K562 (cell line): ENCODE measurements at regions not wholly inside any gene's neighbourhood (a gene's known extent, or its start where the extent isn't known, plus 50 kb on each side); places are given as distances from the start of the nearest gene placed in this dataset.

Experiments used
- ATAC-seq: fragments of 200-7000 bp; cut with Tn5 transposase; 3 replicates; pipeline ENCODE4 v1.9.1; 2020; ENCODE audit warnings: moderate library complexity
- BruUV-seq: library from RNA; stranded (reverse); fragments of 400-500 nt; replicated peaks from 2 replicates; lab custom pipeline; 2021; lab: Mats Ljungman, UMichigan
- CTCF ChIA-PET: fragments of 300-600 bp; formaldehyde crosslinking; extraction: SDS; loops from one replicate; lab custom pipeline; 2021; ENCODE audit warnings: low intra/inter-chr PET ratio; lab: Yijun Ruan, JAX
- POLR2A ChIA-PET: fragments of 300-600, 350-650 bp; sonication (Branson Sonifier 250); formaldehyde crosslinking; extraction: SDS; loops from one replicate; lab custom pipeline; 2021; ENCODE audit warnings: antibody characterized with exemption, inconsistent platforms; lab: Yijun Ruan, JAX
- DNase-seq, 4 experiments: peaks; one replicate each; pipeline versions ENCODE4 v3.0.0 to v3.0.0-alpha.2; 2011 to 2018; ENCODE audit warnings: low spot score in 3 of 4, mixed read lengths in 3 of 4; ENCODE audit errors: extremely low read depth in 1 of 4
- FAIRE-seq: peaks from 2 replicates; lab custom pipeline; 2011; peaks lifted over from hg19 to GRCh38; lab: Jason Lieb, UNC
- H2AFZ ChIP-seq: 2 replicates; pipeline ENCODE4 v1.6.0; 2011; ENCODE audit warnings: low read depth, low read length, control low read depth, inconsistent platforms
- H3K27ac ChIP-seq: fragments of 200-600 bp; 3 replicates; pipeline ENCODE4 v1.8.0; 2011; ENCODE audit warnings: low read depth, mild to moderate bottlenecking, control low read depth, inconsistent platforms, low read length, moderate library complexity, mixed read lengths; ENCODE audit errors: extremely low read depth
- H3K27me3 ChIP-seq, 2 experiments: fragments of 300-600 bp in 1 of 2; 2 replicates in 1 of 2; 3 replicates in 1 of 2; pipeline versions ENCODE4 v1.6.0 to v1.8.0; 2011; ENCODE audit warnings: inconsistent platforms in 2 of 2, low read length in 2 of 2, mild to moderate bottlenecking in 1 of 2, mixed read lengths in 1 of 2, moderate library complexity in 1 of 2; ENCODE audit not compliant: control insufficient read depth in 2 of 2, insufficient read depth in 2 of 2
- H3K36me3 ChIP-seq: fragments of 300-600 bp; 3 replicates; pipeline ENCODE4 v1.8.0; 2011; ENCODE audit warnings: mild to moderate bottlenecking, low read length, inconsistent platforms; ENCODE audit not compliant: control insufficient read depth, insufficient read depth
- H3K4me1 ChIP-seq, 2 experiments: fragments of 200-600 bp in 1 of 2; replicated peaks in 1 of 2; 2 replicates in 1 of 2; 3 replicates in 1 of 2; pipeline versions ENCODE4 v1.5.1 to v1.8.0; 2011; ENCODE audit warnings: inconsistent platforms in 2 of 2, low read length in 2 of 2, mild to moderate bottlenecking in 1 of 2, mixed read lengths in 1 of 2, moderate library complexity in 1 of 2; ENCODE audit not compliant: control insufficient read depth in 2 of 2, insufficient read depth in 2 of 2
- H3K4me2 ChIP-seq: 2 replicates; pipeline ENCODE4 v1.6.1; 2011; ENCODE audit warnings: low read length, control low read depth, inconsistent platforms, mixed read lengths; ENCODE audit not compliant: insufficient read depth
- H3K4me3 ChIP-seq: fragments of 200-600 bp; sonication (generic), shearing (Covaris generic); 2 replicates; pipeline ENCODE4 v1.5.1; 2016; ENCODE audit warnings: control low read depth, inconsistent platforms
- H3K79me2 ChIP-seq: fragments of 200-600 bp; 3 replicates; pipeline ENCODE4 v1.8.0; 2011; ENCODE audit warnings: low read length, inconsistent platforms; ENCODE audit not compliant: control insufficient read depth, insufficient read depth
- H3K9ac ChIP-seq, 2 experiments: 2 replicates each; pipeline versions ENCODE4 v1.6.0 to v1.6.1; 2011; ENCODE audit warnings: low read depth in 2 of 2, low read length in 2 of 2, control low read depth in 1 of 2, inconsistent platforms in 1 of 2, mild to moderate bottlenecking in 1 of 2, mixed read lengths in 1 of 2; ENCODE audit not compliant: insufficient read depth in 1 of 2
- H3K9me1 ChIP-seq: one replicate; pipeline ENCODE4 v1.6.0; 2011; ENCODE audit warnings: inconsistent platforms, mild to moderate bottlenecking, low read length, moderate library complexity; ENCODE audit not compliant: control insufficient read depth, insufficient read depth
- H3K9me3 ChIP-seq: replicated peaks from 2 replicates; pipeline ENCODE4 v1.5.1; 2011; ENCODE audit warnings: low read depth, low read length, inconsistent platforms; ENCODE audit not compliant: control insufficient read depth, insufficient read depth
- H4K20me1 ChIP-seq: replicated peaks from 2 replicates; pipeline ENCODE4 v1.6.1; 2011; ENCODE audit warnings: low read length, inconsistent platforms, mixed read lengths; ENCODE audit not compliant: control insufficient read depth, insufficient read depth
- KAT2B ChIP-seq: IDR thresholded peaks from one replicate; pipeline ENCODE4 v1.6.1; 2012; ENCODE audit warnings: low read depth, mild to moderate bottlenecking, control low read depth, inconsistent platforms, low read length, moderate library complexity
- OTX1 ChIP-seq: fragments of 450-650 bp; formaldehyde crosslinking; IDR thresholded peaks from 2 replicates; pipeline ENCODE4 v1.4.0; 2022; ENCODE audit warnings: mild to moderate bottlenecking
- POLR2AphosphoS2 ChIP-seq: IDR thresholded peaks from 2 replicates; pipeline ENCODE4 v1.6.1; 2012; ENCODE audit warnings: low read length, improper control_type of control experiment
- ZNF134 ChIP-seq: fragments of 250-450 bp; sonication (Bioruptor Pico); conservative IDR thresholded peaks from 2 replicates; pipeline ENCODE4 v1.4.0; 2020
- ZNF57 ChIP-seq: fragments of 450-650 bp; formaldehyde crosslinking; IDR thresholded peaks from 2 replicates; pipeline ENCODE4 v1.4.0; 2020; ENCODE audit warnings: mild to moderate bottlenecking, moderate library complexity
- WGBS: fragments of 100-300 bp; shearing (Covaris generic); methylation state at CpG from one replicate; pipeline ENCODE4 v1.1.6; 2016; ENCODE audit warnings: low coverage, mixed read lengths; ENCODE audit not compliant: insufficient coverage; ENCODE audit errors: missing lambda C conversion rate; 5-methylcytosine and 5-hydroxymethylcytosine counted together
- in situ Hi-C: fragments of 300-500 bp; cut with MboI; formaldehyde crosslinking; loops from 4 replicates; pipeline ENCODE4 v1.15.0; 2018; ENCODE audit warnings: inconsistent platforms, mixed read lengths
- intact Hi-C: fragments of 100-400 bp; cut with micrococcal nuclease; formaldehyde crosslinking; loops from 2 replicates; pipeline ENCODE4 v1.14.2; 2022
- TF ChIP-seq, protein P1 (sequence below): fragments of 200-800 bp; sonication (Bioruptor generic); IDR thresholded peaks from 2 replicates; pipeline ENCODE4 v1.6.1; 2017; ENCODE audit warnings: missing genetic modification characterization, missing compliant biosample characterization

DNA sequence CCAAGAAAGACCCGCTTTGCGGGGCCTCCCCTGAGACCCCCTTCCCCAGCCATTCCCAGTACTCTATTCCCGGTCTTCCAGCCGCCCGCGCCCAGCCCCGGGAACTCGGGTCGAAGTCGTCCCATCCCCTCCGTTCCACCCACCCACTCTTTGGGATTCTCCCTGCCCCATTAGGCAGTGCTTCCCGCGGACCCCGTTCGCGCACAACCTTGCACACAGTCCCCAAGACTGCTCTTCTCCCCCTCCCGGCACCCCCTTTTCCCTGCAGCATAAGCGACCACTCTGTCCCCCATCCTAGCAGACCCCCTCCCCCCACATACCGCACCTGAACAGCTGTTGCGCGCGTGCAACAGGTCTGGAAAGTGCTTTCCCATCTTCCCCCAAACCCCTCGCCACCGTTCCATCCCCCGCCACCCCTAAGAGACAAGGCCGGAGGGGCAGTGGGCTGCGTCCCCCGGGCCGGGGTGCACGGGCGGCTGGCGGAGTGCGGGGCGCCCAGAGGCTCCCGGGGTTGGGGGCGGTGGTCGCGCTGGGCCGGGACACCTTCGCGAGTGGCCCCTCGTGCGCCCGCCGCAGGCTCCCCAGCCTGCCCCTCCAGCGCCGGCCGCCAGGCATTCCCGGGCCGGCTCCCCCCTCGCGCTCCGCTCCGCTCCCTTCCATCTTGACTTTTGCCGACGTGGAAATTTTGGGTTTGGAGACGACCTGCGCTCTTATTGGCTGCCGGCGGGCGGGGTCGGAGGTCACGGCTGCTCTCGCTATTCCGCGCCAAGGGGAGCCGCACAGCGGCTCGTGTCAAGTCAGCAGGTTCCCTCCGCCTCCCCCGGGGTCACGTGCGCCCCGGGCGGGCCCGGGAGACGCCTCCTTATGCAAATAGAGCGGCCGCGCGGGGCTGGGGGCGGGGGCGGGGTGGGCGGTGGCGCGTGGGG lies 201.2 kb upstream of the NFE2L3 start (continued):
- TF ChIP-seq ZNF57 (CRISPR knock-in tag): no peak
- 0 out of 2 replicates have a peak, but pooled peaks have one; percentile 22 for TF ChIP-seq OTX1 (CRISPR knock-in tag)
- TF ChIP-seq KAT2B: no peak
- TF ChIP-seq ZNF134 (CRISPR knock-in tag): no peak
- no peak for TF ChIP-seq POLR2AphosphoS2

DNA sequence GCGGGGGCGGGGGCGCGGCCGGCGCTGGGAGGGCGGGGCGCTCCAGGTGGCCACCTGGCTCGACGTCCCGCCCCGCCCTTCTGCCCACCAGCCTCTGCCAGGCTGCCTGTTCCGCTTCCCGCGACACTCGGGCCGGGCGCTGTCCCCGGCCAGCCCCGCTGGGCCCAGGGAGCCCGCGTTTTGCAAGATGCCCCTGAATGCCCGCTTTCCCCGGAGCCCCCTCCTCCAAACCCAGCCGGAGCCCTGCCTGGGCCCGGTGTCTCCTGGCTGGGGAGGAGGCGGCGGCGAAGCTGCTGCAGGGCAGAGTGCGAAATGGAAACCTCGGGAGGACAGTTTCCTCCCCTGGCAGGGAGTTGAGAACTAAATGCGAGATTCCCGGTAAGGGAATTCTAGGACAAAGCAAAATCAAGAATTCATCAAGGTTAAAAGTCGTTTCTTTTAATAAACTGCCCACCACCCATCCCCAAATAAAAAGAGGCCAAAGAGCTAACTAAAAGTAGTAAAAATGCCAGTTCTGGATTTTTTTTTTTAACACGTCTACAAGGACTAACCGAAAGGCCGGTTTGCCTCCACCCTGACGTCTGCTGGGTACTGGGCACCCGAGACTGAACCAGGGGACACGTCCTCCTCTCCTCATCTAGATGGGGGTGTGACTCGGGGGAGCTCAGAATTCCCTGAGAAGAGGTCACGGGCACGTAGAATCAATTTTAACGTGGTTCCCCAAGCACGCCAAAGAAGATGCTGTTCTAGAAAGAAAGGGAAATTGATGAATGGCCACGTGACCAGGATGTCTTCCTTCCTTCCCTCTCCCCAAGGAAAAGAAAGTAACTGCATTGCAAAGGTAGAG lies 200.4 kb upstream of the NFE2L3 start:
- WGBS: 38% methylated on average over 30 of the region's 46 CpGs
- Histone ChIP-seq H3K4me1 (peaks cover 13 to 20% of the 10 kb centered on the region in 2 experiments), H3K27ac (no peak overlapping the region), H3K9ac (peak overlapping the region in 1 of 2 experiments; percentile 78; a peak in 3 of 4 replicates), H3K79me2 (peaks cover 23% of the 10 kb centered on the region), H2AFZ (peak overlapping the region; percentile 85), H4K20me1 (no peaks in the 10 kb centered on the region), H3K9me1 (no peaks in the 10 kb centered on the region), H3K27me3 (peaks cover 3 to 4% of the 10 kb centered on the region in 2 experiments; a peak in 2 of 5 replicates), H3K4me2 (peak overlapping the region; percentile 59), H3K4me3 (peak overlapping the region; percentile 40), H3K36me3 (peaks cover 8% of the 10 kb centered on the region; the same call in 1 of the 3 replicates), H3K9me3 (no peaks in the 10 kb centered on the region)
- ChIA-PET CTCF (interaction anchor here (0.6 to 0.7 kb wide), 2 partner anchors 550 to 851 kb away, joined by 3 to 6 read pairs; no protein-coding TSS in a partner anchor), POLR2A (no interaction called here)
- in situ Hi-C loops: no loop called here
- no peak for ATAC-seq
- no TSS peak for BruUV-seq
- FAIRE-seq: peak; percentile 15
- DNase-seq: peak in 2 of 4 experiments; percentile 95
- intact Hi-C loops: no loop called here
- TF ChIP-seq, protein P1, sequence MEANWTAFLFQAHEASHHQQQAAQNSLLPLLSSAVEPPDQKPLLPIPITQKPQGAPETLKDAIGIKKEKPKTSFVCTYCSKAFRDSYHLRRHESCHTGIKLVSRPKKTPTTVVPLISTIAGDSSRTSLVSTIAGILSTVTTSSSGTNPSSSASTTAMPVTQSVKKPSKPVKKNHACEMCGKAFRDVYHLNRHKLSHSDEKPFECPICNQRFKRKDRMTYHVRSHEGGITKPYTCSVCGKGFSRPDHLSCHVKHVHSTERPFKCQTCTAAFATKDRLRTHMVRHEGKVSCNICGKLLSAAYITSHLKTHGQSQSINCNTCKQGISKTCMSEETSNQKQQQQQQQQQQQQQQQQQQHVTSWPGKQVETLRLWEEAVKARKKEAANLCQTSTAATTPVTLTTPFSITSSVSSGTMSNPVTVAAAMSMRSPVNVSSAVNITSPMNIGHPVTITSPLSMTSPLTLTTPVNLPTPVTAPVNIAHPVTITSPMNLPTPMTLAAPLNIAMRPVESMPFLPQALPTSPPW: peak; percentile 13; the same call in 1 of the 2 replicates
